Spinal cord (tissue), 9 donors: ENCODE measurements at regions not wholly inside any gene's neighbourhood (a gene's known extent, or its start where the extent isn't known, plus 50 kb on each side); places are given as distances from the start of the nearest gene placed in this dataset.

Source experiments
- DNase-seq, 6 donors: peaks; one replicate each; pipeline versions ENCODE4 v3.0.0 to v3.0.0-alpha.2; 2013 to 2015; ENCODE audit warnings: low spot score in 6 of 6, low read depth in 4 of 6
- H3K27ac ChIP-seq: one replicate; pipeline ENCODE4 v1.5.1; 2013; ENCODE audit warnings: low read depth, low read length, control low read depth
- H3K27me3 ChIP-seq: one replicate; pipeline ENCODE4 v1.6.1; 2013; ENCODE audit warnings: low read length; ENCODE audit not compliant: control insufficient read depth, insufficient read depth
- H3K36me3 ChIP-seq: one replicate; pipeline ENCODE4 v1.6.1; 2013; ENCODE audit warnings: low read length; ENCODE audit not compliant: control insufficient read depth, insufficient read depth
- H3K4me1 ChIP-seq: one replicate; pipeline ENCODE4 v1.6.1; 2013; ENCODE audit warnings: low read length; ENCODE audit not compliant: control insufficient read depth, insufficient read depth
- H3K4me3 ChIP-seq: one replicate; pipeline ENCODE4 v1.5.1; 2013; ENCODE audit warnings: low read depth, low read length, control low read depth
- H3K9me3 ChIP-seq: one replicate; pipeline ENCODE4 v1.6.1; 2013; ENCODE audit warnings: low read length; ENCODE audit not compliant: control insufficient read depth, insufficient read depth
- WGBS: methylation state at CpG from one replicate; pipeline ENCODE4 v1.1.5; 2013; ENCODE audit warnings: missing lambda C conversion rate; ENCODE audit not compliant: insufficient coverage; 5-methylcytosine and 5-hydroxymethylcytosine counted together
- donor health status: healthy.

GRCh38 chr2:8304821-8305766 is 376.8 kb upstream of the ID2 start:
- Histone ChIP-seq H3K27me3 (no peaks in the 10 kb centered on the region), H3K9me3 (no peaks in the 10 kb centered on the region), H3K4me3 (no peak overlapping the region), H3K27ac (no peak overlapping the region), H3K4me1 (no peaks in the 10 kb centered on the region), H3K36me3 (no peaks in the 10 kb centered on the region)
- WGBS, result 80% methylated on average over 16 of the region's 18 CpGs
- DNase-seq, result peak in 2 of 6 donors; percentile 6 to 66

DNA sequence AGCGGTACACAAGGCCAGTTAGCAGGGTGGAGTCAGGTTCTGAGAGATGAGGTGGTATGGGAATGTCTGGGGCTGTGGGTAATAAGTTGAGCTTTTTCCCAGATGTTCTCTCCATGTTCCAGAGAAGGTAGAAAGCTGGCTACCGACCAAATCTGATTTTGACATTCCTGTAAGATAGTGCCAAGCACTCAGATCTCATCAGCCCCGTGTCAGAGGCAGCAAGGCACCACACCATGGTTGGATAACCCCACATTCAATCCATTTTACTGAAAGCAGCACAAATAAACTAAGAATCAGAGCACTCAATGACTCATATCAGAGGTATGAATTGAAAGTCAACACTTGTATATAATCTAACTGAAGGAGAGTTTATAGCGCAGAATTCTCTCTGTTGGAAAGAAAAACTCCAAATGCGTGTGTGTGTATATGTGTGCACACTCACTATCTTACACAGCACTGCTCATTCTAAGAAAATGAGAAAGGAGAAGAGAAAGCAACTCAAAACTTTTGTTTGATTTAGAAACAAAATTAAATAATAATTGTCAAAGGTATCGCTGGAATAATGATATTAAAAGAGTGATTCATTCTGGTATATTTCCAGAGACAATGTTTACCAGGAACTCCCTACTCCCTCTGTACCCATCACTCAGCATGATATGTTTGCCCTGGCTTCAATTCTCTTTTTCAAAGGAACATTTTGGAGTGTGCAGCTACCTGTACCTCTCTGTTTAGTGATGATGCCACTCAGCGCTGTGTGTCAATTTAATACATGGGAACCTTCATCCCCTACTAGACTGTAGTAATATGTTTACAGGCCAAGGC is 375.1 kb upstream of the ID2 start:
- Histone ChIP-seq H3K4me1 (no peaks in the 10 kb centered on the region), H3K9me3 (no peaks in the 10 kb centered on the region), H3K27ac (no peak overlapping the region), H3K4me3 (no peak overlapping the region), H3K27me3 (no peaks in the 10 kb centered on the region), H3K36me3 (no peaks in the 10 kb centered on the region)
- DNase-seq, result no peak
- 100% methylated on average over 2 of the region's 7 CpGs for WGBS

DNA sequence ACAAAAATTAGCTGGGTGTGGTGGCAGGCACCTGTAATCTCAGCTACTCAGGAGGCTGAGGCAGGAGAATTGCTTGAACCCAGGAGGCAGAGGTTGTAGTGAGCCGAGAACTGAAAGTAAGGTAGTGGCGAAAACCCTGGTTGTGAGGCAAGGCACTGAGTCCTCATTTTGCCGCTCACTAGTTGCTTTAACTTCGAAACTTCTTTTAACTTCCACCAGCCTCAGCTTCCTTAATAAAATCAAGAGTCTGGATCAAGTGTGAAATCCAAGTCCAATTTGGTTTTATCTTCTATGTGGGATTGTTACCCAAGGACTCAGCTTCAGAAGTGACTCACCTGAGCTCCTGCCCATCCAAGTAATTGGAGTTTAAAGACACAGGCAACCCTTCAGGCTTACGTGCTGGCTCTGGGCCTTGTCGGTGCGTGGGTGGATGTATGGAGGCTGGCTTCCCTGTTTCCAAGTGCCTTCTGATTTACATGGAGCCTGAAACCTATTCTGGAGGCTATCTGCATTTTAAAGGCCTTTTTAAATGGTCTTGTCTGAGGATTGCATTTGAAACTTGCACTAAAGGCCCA is 374.2 kb upstream of the ID2 start:
- no peak for DNase-seq
- WGBS, result 97% methylated on average over 3 of the region's 7 CpGs
- Histone ChIP-seq H3K27ac (no peak overlapping the region), H3K4me3 (no peak overlapping the region), H3K9me3 (no peaks in the 10 kb centered on the region), H3K36me3 (no peaks in the 10 kb centered on the region), H3K27me3 (no peaks in the 10 kb centered on the region), H3K4me1 (no peaks in the 10 kb centered on the region)

- WGBS, result 69% methylated on average over 5 of the region's 7 CpGs
- no peaks in the 10 kb centered on the region for H3K4me1 ChIP-seq
- no peaks in the 10 kb centered on the region for H3K27me3 ChIP-seq
- no peak overlapping the region for H3K27ac ChIP-seq
- no peaks in the 10 kb centered on the region for H3K9me3 ChIP-seq
- H3K36me3 ChIP-seq, result no peaks in the 10 kb centered on the region
- DNase-seq, result no peak
- no peak overlapping the region for H3K4me3 ChIP-seq
Observed at GRCh38 chr2:8309131-8309530, 372.7 kb upstream of the ID2 start.

GRCh38 chr2:8310557-8311455 is 371.1 kb upstream of the ID2 start:
- no peak overlapping the region for H3K4me3 ChIP-seq
- H3K9me3 ChIP-seq, result no peaks in the 10 kb centered on the region
- no peak overlapping the region for H3K27ac ChIP-seq
- DNase-seq, result no peak
- 86% methylated on average over 5 of the region's 12 CpGs for WGBS
- H3K36me3 ChIP-seq, result no peaks in the 10 kb centered on the region
- H3K4me1 ChIP-seq, result no peaks in the 10 kb centered on the region
- H3K27me3 ChIP-seq, result no peaks in the 10 kb centered on the region

DNA sequence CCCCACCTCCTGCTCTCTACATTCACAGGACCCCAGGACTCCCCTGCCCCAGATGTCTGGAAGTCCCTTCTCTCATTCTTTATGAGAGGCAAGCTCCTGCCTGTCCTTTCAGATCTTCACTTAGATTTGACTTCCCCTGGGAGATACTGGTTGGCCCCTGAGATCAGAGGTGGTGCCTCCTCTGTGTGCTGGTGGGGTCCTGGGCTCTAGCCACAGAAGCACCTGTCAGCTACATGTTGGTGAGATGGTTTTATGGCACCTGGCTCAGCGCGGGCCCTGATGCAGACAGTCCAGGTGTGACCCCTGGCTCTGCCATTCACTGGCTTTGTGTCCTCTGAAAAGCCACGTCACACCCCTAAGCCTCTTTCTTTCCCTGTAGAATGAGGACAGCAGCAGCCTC is 369.6 kb upstream of the ID2 start:
- Histone ChIP-seq H3K4me3 (no peak overlapping the region), H3K27me3 (no peaks in the 10 kb centered on the region), H3K27ac (no peak overlapping the region), H3K36me3 (no peaks in the 10 kb centered on the region), H3K9me3 (no peaks in the 10 kb centered on the region), H3K4me1 (no peaks in the 10 kb centered on the region)
- WGBS, result 54% methylated on average over 2 of the region's 3 CpGs
- no peak for DNase-seq

DNA sequence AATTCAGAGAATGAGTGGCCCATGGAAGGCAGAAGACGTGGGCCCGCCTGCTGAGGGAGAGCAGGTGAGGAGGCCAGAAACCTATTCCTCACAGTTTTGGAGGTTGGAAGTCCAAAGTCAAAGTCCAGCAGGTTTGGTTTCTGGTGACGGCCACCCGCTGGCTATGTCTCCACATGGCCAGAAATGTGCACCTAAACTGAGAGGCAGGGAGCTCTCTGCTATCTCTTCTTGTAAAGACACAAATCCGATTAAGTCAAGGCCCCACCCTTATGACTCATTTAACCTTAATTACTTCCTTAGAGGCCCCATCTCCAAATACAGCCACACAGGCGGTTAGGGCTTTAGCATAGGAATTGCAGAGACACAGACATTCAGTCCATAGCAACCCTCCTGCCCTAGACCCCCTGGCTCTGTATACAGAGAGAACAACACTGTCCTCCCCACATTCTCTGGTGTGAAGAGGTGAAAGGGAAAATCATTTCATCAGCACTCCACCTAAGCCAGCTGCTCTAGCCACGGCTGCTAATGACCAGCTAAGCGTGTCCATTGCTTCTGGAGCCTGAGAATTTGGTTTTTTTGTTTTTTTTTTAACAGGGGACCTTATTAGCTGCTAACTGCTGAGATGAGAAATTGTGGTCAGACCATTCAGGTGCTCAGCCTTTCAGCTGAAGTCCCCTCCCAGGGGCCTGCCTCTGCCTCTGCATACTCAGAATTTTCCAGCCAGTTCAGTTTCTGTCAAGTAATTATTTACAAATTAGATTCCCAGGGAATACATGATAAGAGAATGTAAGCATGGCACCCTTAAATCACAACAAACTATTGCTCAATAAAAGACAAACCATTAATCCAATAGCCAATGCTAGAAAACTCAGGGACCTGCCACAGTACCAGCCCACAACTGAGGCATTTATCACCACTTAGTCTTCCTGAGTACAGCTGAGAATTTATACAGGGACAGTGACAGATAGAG is 368.7 kb upstream of the ID2 start:
- 86% methylated on average over 7 of the region's 8 CpGs for WGBS
- H3K27ac ChIP-seq, result no peak overlapping the region

DNA sequence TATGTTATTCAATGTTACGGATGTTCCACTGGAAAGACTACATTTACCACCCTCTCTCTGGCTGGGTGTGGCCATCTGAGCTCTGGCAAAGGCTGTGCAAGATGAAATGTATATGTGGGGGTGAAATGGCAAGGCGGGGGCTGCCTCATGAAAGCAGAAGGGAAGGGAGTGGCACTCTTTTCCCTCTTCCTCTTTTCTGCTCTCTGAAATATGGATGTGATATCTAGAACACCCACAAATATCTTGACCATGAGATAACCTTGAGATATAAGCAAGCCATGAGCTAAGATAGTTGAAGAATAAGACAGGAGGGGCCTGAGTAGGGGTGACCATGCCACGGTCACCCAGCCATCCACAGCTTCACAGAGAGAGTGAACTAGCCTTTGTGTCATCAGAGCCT is 367.8 kb upstream of the ID2 start:
- 88% methylated on average over 1 of the region's 3 CpGs for WGBS
- no peak for DNase-seq
- no peak overlapping the region for H3K4me3 ChIP-seq

More for the DNA sequence above, 368.7 kb upstream of the ID2 start:
- H3K9me3 ChIP-seq, result no peaks in the 10 kb centered on the region
- H3K36me3 ChIP-seq, result no peaks in the 10 kb centered on the region
- H3K27me3 ChIP-seq, result no peaks in the 10 kb centered on the region
- H3K4me1 ChIP-seq, result no peaks in the 10 kb centered on the region
- no peak for DNase-seq
- no peak overlapping the region for H3K4me3 ChIP-seq

More for the DNA sequence above, 367.8 kb upstream of the ID2 start:
- Histone ChIP-seq H3K27me3 (no peaks in the 10 kb centered on the region), H3K4me1 (no peaks in the 10 kb centered on the region), H3K9me3 (no peaks in the 10 kb centered on the region), H3K27ac (no peak overlapping the region), H3K36me3 (no peaks in the 10 kb centered on the region)
